Right lung (tissue), 2 donors: ENCODE measurements at regions not wholly inside any gene's neighbourhood (a gene's known extent, or its start where the extent isn't known, plus 50 kb on each side); places are given as distances from the start of the nearest gene placed in this dataset.
"Not testable (repeated sequence)": the region's sequence is repeated elsewhere in the genome, so short reads cannot be mapped to it uniquely, and the experiment has no call there.

Source experiments
- DNase-seq, 2 donors: peaks; one replicate each; pipeline ENCODE4 v3.0.0-alpha.2; 2013

DNA sequence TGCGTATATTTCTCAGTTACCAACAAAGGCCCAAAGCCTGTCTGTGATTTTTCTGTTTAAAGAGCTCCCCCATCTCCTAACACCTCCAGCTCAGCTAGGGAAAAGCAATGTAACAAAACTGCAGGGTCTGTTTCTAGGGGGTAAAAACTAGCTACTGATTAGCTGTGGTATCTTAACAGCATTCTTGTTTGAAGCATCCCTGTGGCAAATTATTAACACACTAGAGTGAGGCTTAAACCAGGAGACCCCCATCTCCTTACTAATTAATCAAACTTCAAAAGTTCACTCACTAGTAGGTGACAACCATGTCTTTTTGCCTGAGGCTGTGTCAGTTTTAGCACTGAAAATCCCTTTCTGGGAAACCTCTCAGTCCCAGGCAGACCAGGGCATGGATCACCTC is 186.2 kb upstream of the PARD3B start:
- DNase-seq, result no peak

DNA sequence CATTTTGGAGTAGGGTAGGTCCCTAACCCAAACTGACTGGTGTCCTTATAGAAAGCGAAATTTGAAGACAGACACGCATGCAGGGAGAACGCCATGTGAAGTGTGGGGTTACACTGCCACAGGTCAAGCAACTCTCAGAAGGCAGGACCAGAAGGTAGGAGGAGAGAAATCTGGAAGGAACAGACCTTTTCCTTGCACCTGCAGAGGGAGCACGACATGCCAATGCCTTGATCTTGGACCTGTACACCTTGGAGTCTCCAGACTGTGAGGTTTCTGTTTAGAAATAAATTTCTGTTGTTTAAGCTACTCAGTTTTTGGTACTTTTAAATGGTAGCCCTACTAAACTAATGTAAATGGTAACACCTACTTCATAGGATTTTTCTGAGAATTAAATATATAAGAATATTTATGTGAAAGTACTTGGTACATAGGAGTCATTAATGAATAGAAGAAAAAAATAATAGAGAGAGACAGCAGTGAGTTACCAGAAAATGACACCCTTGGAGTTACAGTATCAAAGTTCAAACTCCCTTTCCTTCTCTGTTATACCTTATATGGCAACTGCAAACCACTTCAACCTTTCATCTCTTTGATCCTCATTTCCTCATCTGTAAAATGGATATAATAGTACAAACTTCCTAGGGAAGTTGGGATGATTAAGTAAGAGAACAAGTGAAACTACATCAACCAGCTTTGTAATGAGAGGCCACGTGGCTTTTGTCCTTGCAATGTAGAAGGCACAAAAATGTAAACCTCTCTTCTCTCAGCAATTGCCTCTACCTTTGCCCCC is 184.9 kb upstream of the PARD3B start:
- no peak for DNase-seq

DNA sequence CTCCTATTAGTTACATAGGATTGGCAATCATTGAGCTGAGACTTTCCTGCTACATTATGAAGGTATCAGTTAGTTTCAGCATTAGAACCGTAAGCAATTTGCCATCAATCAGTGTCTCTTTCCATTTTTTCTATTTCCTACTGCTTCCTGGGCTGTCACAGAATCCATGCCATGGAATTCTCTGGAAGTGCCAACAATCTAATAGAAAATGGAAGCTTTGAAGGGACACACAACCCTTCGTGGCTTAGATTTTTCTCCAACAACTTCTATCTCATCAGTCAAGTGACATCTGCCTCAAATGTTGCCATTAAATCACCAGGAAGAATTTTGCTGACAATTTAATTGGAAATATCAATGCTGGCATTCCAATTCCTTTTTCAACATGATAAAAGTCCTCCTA is 183.5 kb upstream of the PARD3B start:
- no peak for DNase-seq

DNA sequence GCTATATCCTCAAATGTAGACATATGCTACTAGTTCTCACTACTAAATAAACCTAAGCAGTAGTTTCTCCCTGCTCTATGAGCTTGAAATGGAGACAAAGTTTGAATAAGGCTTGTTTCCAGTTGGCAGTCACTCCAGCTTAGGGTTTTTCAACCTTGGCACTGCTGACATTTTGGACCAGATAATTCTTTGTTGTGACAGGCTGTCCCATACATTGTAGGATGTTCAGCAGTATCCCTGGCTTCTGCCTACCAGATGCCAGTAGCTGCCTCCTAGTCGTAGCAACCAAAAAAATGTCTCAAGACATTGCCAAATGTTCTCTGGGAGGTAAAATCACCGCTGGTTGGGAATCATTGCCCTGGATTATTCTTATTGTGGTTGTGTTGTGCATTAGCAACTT is 182.7 kb upstream of the PARD3B start:
- DNase-seq, result no peak

DNA sequence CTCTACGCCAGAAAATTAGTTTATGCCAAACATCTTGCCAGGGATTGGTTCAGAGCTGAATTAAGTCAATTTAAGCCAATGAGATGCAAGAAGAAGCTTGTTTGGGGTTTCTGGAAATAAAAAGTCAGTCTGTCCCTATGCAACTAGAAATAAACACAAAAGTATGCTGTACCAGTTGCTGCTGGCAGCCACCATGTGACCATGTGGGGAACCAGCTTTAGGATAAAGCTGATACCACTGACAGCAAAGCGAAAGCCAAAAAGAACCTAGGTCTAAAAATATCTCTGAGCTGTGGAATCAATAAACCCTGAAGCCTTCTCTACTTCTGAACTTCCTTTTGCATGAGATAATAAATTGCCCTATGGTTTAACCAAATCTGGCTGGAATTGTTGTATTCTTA is 181.8 kb upstream of the PARD3B start:
- DNase-seq, result no peak

DNA sequence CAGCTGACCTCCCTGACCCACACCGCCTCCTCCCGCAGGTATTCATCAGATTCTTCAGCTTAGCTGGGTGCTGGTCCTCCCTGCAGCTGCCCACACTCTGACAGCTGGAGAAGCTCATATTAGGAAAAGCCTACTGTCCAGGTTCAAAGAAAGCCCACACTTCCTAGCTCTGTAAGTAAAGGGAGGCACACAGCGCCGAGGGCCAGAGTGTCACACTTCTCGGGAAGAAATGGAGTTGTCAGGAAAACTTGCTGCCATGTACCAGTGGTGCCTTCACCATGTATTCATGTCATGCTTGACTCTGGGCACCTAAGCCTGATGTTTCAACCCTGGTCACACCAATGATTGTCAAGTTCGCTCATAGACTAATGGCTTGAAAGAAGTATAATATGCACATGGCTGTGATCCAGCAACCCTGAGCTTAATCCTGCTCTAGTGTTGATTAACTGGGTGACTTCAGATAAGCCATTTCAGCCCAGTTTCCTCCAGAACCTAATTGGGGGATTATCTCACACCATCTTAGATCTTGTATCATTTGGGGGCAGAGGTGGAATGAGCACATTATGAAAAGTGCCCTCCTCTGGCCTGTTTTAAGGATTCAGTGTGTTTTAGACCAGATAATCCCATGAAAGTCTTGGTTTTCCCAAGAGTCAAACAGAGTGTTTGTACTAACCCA is 180.3 kb upstream of the PARD3B start:
- DNase-seq, result no peak

DNA sequence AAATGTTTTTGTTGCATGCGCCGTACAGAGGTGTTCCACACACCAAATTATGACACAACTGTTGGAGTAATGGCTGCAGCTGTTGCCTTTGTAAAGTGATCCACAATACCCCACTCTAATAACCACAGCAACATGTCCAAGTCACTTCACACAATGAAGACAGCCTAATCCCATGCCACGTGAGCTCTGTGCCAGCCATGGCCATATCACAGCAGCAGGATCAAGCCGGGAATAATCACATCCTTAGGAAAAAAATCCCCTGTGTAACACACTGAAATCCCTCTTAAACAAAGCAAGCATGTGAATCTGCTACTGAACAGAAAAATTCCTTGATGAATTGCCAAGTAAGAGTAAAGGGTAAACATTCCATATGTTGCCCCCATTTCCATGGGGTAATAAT is 179.5 kb upstream of the PARD3B start:
- no peak for DNase-seq

DNA sequence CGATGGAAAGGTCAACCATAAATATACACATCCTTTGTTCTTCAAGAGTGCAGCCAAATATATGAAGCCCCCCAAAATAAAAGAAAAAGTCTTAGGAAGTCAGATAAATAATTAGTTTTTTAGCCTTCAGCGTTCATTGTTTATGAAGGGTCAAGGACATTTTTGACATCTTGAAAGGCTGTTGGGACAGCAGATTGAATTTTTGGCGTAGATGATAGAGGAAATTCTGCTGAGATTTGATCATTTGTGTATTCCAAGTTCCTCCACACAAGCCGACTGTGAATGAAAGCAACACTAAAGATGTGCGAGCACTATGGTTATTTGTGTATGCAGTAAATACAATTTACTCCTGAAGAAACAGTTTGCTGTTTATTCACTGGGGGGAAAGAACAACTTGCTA is 177.8 kb upstream of the PARD3B start:
- no peak for DNase-seq

DNA sequence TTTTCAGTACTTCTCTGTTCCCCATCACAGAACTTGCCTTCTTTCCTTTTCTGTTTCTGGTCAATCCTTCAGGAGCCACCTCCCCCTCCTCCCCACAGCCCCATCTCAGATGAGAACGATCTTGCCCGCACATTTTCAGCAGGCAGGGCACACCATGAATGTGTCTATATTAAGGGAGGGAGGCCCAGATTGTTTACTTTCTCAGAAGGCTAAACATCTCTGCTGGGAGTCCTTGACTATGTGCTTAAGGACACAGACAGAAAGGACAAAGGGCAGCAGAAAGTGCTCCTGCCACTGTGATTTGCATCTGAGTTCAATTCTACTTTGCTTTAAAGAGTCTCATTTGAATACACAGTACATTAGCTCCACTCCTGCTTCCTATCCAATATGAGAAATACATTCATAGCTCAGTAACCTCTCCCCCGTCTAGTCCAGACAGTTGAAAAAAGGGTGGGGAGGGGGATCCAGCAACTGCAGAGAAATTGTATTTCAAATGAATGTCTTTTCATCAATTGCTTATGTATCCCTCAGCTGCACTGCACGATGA is 175.0 kb upstream of the PARD3B start:
- no peak for DNase-seq

DNA sequence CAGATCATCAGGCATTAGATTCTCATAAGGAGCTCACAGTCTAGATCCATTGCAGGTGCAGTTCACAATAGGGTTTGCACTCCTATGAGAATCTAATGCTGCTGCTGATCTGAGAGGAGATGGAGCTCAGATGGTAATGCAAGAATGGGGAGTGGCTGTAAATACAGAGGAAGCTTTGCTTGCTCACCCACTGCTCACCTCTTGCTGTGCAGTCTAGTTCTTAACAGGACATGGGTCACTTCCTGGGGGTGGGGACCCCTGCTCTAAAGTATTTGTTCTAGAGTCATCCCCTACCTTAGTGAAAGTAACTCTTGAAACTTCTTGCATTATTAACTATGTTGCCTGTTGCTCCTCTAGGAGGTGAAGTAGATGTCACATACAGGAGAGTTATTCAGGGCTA is 171.3 kb upstream of the PARD3B start:
- DNase-seq, result no peak

DNA sequence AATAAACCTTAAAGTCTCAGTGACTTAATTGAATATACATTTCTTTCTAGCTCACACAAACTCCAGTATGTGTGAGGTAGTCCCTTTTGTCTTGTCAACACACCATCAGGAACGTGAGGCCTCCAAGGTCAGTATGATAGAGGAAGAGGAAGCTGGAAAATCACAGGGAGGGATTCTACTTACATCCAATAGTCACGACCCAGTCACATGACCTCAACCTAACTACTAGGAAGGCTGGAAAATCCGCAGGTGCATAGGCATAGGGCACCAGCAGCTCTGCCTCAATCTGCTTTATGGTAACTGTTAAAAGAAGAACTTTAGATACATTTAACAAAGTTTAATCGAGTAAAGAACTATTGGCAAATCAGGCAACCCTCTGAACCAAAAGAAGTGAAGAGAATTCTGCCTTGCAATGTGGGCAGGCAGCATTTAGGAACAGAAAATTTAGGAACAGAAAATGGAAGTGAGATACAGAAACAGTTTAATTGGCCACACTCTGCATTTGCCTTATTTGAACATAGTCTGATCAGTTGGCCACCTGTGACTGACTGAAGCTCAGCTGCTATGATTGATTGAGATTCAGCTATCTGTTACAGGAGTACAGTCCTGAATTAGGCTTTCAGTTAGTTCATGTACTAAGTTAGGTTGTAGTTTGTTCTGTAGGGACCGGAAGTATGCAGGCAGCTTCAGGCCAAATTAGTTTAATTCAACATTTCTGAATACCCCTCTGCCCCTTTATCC is 165.0 kb upstream of the PARD3B start:
- no peak for DNase-seq

DNA sequence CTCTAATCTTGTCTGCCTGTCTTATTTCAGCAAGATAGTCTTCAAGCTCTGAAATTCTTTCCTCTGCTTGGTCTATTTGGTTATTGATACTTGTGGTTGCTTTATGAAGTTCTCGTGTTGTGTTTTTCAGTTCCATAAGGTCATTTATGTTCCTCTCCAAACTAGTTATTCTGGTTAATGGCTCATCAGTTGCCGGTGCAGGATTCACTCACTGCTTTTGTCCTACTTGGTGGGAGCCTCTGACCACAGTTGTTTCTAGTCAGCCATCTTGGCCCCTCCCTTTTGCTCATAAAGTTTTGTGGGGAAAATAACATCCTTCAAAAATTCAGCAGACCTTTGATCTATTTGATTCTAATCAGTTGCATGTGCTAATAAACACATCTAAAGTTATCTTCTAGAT is 158.6 kb upstream of the PARD3B start:
- DNase-seq, result no peak

DNA sequence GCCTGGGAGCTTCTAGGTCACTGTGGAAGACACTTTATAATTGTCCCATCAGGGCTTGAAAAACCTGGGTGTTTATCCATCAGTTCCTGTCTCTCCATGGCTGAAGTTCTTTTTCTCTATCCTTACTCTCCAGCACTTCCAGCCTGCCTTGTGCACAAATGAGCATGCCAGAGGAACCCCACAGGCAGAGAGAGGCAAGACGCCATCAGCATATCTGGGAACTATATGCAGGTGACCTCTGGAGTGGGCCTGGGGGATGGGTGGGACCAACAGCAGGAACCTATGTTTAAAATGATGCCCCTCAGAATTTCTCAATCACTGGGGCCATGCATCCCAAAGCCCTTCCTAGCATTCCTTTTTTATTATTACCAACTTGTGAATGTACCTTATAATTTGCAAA is 156.2 kb upstream of the PARD3B start:
- no peak for DNase-seq

DNA sequence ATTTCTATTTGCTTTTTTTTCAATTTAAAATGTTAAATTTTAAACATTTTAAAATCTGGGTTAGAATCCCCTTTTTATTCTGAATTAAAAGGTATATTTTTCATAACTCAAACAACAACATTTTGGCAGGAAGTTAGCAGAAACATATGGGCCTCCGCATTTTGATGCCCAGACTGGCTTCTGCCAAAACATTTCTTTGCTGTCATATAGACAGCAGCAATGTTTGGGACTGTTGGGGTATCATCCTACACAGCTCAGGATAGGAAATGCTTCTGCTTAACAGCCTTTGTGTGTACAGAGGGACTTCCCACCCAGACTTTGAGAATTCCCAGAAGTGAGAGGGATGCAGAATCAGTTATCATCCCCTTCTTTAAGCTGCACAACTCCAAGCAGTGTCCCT is 155.4 kb upstream of the PARD3B start:
- DNase-seq, result no peak

DNA sequence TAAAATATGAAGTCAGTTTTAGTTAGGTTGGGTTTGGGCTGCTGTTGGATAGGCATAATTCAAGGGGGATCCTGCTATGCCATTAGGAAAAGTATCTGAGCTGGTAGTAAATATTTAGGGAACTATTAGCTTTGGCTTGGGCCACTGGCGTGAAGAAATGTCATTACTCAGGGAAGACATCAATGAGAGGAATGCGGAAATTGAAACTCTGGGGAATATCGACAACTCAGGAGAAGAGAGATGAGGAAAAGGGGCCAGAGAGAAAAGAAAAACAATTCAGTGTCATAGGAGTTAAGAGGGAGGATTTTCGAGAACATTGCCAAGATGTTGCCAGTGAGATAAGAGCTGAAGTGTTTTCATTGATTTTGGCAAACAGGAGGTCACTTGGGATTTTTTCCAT is 149.7 kb upstream of the PARD3B start:
- no peak for DNase-seq

DNA sequence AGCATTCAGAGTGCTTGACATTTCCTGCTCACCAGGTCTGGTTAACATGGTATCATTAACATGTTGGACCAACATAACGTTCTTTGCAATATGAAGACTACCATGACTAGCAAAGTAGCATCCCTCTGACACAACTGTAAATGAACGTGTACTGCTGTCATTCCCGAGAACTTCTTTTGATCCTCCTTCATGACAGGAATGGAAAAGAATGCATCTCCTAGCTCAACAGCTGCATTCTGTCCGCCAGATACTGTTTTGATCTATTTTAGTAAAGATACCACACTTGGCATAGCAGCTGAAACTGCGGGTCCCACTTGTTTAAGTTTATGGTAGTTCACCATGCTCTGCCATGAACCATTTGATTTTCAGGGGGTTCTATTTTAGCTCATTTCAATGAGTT is 144.2 kb upstream of the PARD3B start:
- no peak for DNase-seq

DNA sequence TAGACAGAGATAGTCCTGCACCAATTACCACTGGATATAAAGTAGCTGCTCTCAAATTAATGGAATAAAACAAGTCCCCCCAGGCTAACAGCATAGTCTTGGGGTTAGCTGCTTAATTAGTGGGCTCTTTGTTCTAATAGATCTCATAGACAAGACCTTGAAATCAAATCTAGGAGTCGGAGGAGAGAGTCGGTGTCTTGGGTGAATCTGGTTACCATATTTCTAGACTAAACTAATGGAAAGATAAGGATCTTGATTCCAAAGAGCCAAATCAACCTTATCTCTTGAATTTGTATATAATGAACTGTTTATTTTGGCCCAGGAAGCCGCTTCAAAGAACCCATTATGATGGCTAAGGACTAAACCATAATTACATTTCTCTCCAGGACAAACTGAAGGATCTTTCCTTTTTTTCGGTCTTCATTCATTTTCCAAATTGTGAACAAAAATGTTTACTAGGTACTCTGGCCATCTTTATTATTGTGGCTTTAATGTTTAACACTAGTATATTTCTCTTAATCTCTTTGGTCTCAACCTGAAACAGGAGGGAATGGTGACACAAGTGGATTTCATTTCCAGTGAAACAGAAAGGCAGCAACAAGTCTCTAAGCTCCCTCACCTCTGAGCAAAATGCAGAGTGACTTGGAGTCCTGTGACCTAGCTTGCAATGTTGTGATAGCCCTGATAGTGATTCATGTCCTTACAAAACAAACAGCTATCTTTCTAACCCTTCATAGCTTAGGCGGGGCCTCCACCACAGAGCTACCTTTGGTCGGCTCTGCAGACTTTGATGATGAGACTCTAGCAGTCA is 137.9 kb upstream of the PARD3B start:
- no peak for DNase-seq

DNA sequence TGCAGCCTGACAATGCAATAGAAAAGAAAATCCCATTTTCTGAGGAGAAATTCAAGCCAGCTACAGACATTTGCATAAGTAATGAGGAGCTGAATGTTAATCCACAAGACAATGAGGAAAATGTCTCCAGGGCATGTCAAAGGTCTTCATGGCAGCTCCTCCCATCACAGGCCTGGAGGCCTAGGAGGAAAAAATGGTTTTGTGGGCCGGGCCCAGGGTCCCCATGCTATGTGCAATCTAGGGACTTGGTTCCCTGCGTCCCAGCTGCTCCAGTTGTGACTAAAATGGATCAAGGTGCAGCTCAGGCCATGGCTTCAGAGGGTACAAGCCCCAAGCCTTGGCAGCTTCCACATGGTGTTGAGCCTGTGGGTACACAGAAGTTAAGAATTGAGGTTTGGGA is 132.5 kb upstream of the PARD3B start:
- DNase-seq, result not testable (repeated sequence)

DNA sequence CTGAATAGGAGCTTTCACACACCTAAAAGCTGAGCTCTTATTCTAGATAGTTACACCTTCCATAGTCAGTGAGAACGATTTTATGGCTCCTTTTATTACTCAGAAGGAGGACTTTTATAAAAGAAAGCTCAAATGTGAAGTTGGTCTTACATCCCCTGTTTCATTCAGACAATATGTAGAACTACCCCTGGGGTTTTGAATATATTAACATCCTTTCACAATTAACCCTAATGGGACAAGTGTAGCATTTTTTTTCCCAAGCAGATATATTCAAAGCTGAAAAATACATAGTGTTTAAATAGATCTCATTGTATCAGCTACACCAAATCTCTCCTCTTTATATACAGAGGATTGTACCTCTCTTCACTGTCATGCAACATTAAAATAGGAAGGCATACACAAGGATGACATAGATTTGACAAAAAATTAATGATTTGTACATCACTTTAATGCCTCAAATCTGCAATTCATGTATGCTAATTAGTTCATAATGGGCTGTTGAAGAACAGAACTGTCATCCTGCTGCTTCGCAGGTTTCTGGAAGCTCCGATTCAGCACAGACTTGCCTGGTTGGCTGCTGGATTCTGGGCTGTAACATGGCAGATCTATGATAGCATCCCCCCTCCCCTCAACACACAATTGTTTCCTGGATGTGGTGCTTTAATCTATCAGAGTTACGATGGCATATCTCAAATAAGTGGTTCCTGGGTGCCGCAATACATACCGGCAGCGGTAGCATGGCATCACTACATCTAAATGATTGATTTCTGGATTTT is 129.7 kb upstream of the PARD3B start:
- no peak for DNase-seq

DNA sequence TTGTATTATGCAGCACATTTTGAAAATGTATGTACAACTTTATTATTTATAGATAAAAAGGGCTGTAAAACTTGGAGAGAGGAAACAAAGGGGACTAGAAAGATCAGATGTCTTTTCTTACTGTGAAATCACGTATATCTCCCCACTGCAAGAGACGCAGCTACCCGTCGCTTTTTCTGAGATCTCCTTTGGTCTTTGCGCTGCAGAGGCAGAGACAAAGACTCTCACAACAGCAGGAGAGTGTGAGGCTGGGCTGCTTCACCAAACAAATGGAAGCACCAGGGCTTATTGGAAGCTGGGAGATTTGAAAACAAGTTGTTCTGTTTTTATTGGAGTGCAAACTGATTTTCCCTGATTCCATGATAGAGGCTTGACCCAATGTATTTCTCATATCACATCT is 129.0 kb upstream of the PARD3B start:
- DNase-seq, result no peak

DNA sequence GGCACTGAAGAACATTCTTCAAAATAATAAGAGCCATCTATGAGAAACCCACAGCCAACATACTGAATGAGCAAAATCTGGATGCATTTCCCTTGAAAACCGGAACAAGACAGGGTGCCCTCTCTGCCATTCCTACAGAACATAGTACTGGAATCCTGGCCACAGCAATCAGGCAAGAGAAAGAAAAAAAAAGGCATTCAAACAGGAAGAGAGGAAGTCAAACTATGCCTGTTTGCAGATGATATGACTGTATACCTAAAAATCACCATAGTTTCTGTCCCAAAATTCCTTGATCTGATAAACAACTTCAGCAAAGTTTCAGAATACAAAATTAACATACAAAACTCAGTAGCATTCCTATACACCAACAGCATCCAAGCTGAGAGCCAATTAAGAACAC is 119.5 kb upstream of the PARD3B start:
- DNase-seq, result no peak
